ENCODE measurements at regions not wholly inside any gene's neighbourhood (a gene's known extent, or its start where the extent isn't known, plus 50 kb on each side); places are given as distances from the start of the nearest gene placed in this dataset.

DNA sequence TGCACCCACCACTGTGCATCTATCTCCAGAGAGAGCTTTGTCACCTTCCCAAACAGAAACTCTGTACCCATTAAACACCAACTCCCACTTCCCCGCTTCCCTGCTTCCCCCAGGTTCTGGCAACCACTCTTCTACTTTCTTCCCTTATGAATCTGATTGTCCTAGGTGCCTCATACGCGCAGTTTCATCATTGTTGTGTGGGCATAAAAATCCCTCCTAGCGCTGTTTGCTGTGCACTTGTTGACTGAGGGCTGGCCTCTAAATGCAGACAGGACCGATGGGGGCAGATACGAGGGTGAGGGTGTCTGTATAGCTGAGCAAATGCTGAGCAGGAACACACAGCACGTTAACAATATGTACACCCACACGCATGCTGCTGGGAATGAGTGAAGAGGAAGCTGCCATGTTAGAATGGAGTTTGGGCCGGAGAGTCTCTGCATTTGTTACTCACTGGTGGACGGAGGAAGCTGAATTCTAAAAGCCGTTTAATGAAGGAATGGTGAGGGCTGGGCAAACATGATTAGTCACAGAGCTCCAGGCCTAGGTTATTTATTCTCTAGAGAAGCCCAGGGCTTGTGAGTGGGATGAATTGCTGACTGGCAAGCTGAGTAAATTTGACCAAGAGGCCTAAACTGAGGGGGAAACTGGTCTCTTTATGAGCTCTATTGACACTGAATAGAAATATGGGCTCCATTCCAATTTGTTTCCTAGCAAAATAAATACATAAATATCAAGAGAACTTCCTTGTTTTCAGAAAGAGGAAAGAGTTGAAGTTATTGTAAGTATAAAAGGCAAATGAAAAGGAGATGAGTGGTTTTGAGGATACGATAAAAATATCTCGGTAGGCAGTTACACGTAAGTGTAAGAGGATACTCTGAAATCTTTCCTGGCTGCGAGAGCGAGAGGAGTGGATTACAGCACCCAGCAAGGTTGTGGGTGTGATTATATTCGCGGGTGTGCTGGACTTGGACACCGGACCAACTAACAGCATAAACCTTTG lies 95.9 kb upstream of the RPS6KA3 start:
- peak overlapping the region; percentile 52 to 73 (median 62) for H3K27ac ChIP-seq
- no peak for DNase-seq
- intact Hi-C loops (cut with DNase I) = no loop called here

DNA sequence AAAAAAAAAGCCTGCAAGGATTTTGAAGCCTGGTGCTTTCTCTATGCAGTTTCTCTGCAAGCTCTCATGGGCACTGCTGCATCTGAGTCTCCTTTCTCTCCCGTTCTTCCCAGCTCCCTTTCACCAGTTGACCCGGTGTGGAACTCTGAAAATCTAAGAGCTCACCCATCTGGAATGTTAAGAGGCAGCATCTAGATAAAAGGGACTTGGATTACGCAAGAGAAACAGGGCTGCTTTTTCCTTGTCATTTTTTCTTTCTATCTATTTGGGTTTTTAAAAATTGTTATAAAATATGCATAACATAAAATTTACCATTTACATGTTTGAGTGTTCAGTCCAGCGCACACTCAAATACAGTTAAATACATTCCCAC lies 95.2 kb upstream of the RPS6KA3 start:
- Histone ChIP-seq H3K4me3 (no peak overlapping the region), H3K4me1 (peaks cover 0 to 18% (median 3%) of the 10 kb centered on the region in 4 donors), H3K27me3 (no peaks in the 10 kb centered on the region), H3K27ac (peak overlapping the region in 2 of 4 donors; percentile 68 to 73), H3K36me3 (no peaks in the 10 kb centered on the region), H3K9me3 (no peaks in the 10 kb centered on the region)
- WGBS, 2 donors = 24 to 57% methylated on average over 4 of the region's 4 CpGs
- intact Hi-C loops (cut with DNase I) = no loop called here
- no peak for DNase-seq
- no peak for TF ChIP-seq EP300 (IDR thresholded peaks at IDR 0.05)
- no peak for TF ChIP-seq POLR2A (IDR thresholded peaks at IDR 0.05)

More for the DNA sequence above, 95.9 kb upstream of the RPS6KA3 start:
- H3K4me3 ChIP-seq = no peak overlapping the region
- H3K27me3 ChIP-seq = no peaks in the 10 kb centered on the region
- no peaks in the 10 kb centered on the region for H3K36me3 ChIP-seq
- H3K9me3 ChIP-seq = no peaks in the 10 kb centered on the region
- TF ChIP-seq EP300 (IDR thresholded peaks at IDR 0.05) = no peak
- no peak for TF ChIP-seq POLR2A (IDR thresholded peaks at IDR 0.05)
- TF ChIP-seq CTCF (IDR thresholded peaks at IDR 0.05) = no peak
- no peak for TF ChIP-seq POLR2AphosphoS5 (IDR thresholded peaks at IDR 0.05)
- WGBS, 2 donors = 7 to 53% methylated on average over 19 of the region's 19 CpGs
- H3K4me1 ChIP-seq = peaks cover 0 to 18% (median 3%) of the 10 kb centered on the region in 4 donors

DNA sequence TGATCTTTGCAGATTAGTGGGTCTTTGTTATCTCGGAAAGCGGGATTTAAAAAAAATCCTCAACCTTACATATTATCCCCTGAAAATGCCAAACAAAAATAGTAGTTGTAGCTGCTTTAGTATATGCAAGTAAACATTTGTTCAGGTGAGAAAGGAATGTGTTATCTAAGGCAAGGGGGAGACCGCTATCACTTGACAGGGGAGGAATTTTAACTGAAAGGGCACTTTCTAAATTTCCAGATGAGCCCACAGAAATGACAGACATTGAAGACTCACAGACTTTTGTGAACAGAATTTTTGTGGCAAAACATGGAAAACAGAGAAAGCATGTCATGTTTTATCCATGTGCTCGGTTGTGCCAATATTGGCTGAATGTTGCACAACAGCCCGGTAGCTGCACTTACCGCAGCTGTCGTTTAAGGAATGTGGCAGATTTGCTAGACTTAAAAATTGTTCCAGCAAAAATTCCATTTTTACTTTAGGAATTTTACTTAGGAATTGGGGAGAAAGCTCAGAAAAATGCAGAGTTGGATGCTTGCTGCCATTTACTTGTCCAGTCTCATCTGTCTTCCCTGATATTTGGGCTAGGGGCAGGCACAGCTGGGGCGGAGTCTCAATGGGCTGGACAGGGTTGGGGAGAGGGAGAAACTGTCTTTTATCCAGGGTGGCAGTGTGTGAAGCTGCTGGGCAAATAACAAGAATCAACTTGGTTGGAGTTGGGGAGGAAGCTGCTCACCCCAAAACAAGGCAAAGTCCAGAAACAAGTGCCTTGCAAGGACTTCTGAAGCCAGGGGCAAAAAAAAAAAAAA lies 94.6 kb upstream of the RPS6KA3 start:
- Histone ChIP-seq H3K4me1 (peaks cover 0 to 18% (median 3%) of the 10 kb centered on the region in 4 donors), H3K36me3 (no peaks in the 10 kb centered on the region), H3K27ac (peak overlapping the region in 2 of 4 donors; percentile 68 to 73), H3K9me3 (no peaks in the 10 kb centered on the region), H3K4me3 (no peak overlapping the region), H3K27me3 (no peaks in the 10 kb centered on the region)
- 21 to 66% methylated on average over 8 of the region's 8 CpGs for WGBS, 2 donors
- DNase-seq = no peak
- TF ChIP-seq POLR2AphosphoS5 (IDR thresholded peaks at IDR 0.05) = peak in 1 of 4 donors; percentile 14
- no peak for TF ChIP-seq CTCF (IDR thresholded peaks at IDR 0.05)
- intact Hi-C loops (cut with DNase I) = no loop called here

DNA sequence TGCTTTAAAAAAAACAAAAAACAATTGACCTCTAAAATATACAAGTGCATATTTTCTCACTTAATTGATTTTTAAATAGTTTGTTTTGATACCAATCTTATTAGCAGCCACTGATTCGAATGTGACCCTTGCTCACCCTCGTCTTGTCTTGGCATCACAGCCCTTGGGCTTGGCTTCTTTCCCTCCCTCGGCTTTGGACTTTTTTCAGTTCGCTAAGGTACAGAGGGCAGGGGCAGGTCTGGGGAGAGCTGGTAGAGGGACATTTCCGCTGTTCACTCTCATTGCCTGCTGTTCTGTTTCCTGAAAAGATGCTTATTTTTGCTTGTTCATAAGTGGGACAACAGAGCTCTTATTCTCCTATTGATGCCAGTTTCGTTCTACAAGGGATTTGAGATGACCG lies 88.5 kb upstream of the RPS6KA3 start:
- no peak overlapping the region for H3K27ac ChIP-seq
- H3K4me3 ChIP-seq = no peak overlapping the region
- no peaks in the 10 kb centered on the region for H3K9me3 ChIP-seq
- intact Hi-C loops (cut with DNase I) = no loop called here
- TF ChIP-seq EP300 (IDR thresholded peaks at IDR 0.05) = no peak
- no peak for TF ChIP-seq CTCF (IDR thresholded peaks at IDR 0.05)
- no peak for TF ChIP-seq POLR2AphosphoS5 (IDR thresholded peaks at IDR 0.05)
- TF ChIP-seq POLR2A (IDR thresholded peaks at IDR 0.05) = no peak
- no peaks in the 10 kb centered on the region for H3K27me3 ChIP-seq
- no peaks in the 10 kb centered on the region for H3K36me3 ChIP-seq
- no peaks in the 10 kb centered on the region for H3K4me1 ChIP-seq
- no peak for DNase-seq
- WGBS, 2 donors = 48 to 80% methylated on average over 7 of the region's 7 CpGs

DNA sequence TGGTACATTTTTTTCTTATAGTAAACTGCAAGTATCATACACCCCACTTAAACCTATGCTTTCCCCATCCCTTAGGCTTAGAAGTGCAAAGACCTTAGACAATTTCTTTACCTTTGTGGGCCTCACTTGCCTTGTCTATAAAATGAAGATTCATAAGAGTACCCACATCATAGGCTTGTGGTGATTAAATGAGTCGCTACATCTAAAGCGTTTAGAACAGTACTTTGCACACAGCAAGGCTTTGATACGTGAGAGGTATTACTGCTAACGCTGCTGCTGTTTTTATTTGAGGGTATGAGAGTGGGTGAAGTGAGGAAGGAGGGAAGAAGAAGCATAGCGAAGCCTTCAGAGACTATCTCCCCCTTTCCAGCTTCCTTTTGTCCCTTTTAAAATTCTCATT lies 87.8 kb upstream of the RPS6KA3 start:
- H3K4me3 ChIP-seq = no peak overlapping the region
- intact Hi-C loops (cut with DNase I) = no loop called here
- no peaks in the 10 kb centered on the region for H3K4me1 ChIP-seq
- 63 to 95% methylated on average over 5 of the region's 5 CpGs for WGBS, 2 donors
- no peaks in the 10 kb centered on the region for H3K27me3 ChIP-seq
- no peak for TF ChIP-seq CTCF (IDR thresholded peaks at IDR 0.05)
- TF ChIP-seq POLR2AphosphoS5 (IDR thresholded peaks at IDR 0.05) = no peak
- no peak for TF ChIP-seq POLR2A (IDR thresholded peaks at IDR 0.05)
- TF ChIP-seq EP300 (IDR thresholded peaks at IDR 0.05) = no peak
- no peak overlapping the region for H3K27ac ChIP-seq
- H3K36me3 ChIP-seq = no peaks in the 10 kb centered on the region
- no peaks in the 10 kb centered on the region for H3K9me3 ChIP-seq
- DNase-seq = no peak

All from sigmoid colon (tissue), 6 donors.